HepG2 (cell line): ENCODE measurements at regions not wholly inside any gene's neighbourhood (a gene's known extent, or its start where the extent isn't known, plus 50 kb on each side); places are given as distances from the start of the nearest gene placed in this dataset.

ENCODE experiments used
- ATAC-seq: fragments of 200-7000 bp; cut with Tn5 transposase; 3 replicates; pipeline ENCODE4 v1.9.1; 2020; ENCODE audit warnings: mild to moderate bottlenecking, moderate library complexity
- BruUV-seq: library from RNA; stranded (reverse); fragments of 400-500 nt; replicated peaks from 2 replicates; lab custom pipeline; 2021; lab: Mats Ljungman, UMichigan
- CTCF ChIA-PET: fragments of 300-600 bp; formaldehyde crosslinking; extraction: SDS; loops from one replicate; lab custom pipeline; 2021; ENCODE audit warnings: low total read pairs, inconsistent platforms, low intra/inter-chr PET ratio; lab: Yijun Ruan, JAX
- POLR2A ChIA-PET: fragments of 350-600 bp; sonication (Branson Sonifier 250); formaldehyde crosslinking; loops from one replicate; lab custom pipeline; 2020; ENCODE audit warnings: antibody characterized with exemption, inconsistent platforms; lab: Yijun Ruan, JAX
- DNase-seq: peaks from one replicate; pipeline ENCODE4 v3.0.0-alpha.2; 2015; ENCODE audit warnings: low spot score
- FAIRE-seq: peaks from 3 replicates; lab custom pipeline; 2011; peaks lifted over from hg19 to GRCh38; lab: Jason Lieb, UNC
- H2AFZ ChIP-seq: one replicate; pipeline ENCODE4 v1.6.1; 2011; ENCODE audit warnings: low read length, inconsistent platforms
- H3K27ac ChIP-seq: fragments of 300-600 bp; 3 replicates; pipeline ENCODE4 v1.8.0; 2011; ENCODE audit warnings: mixed run types, mild to moderate bottlenecking, mixed read lengths, low read length, inconsistent platforms; ENCODE audit not compliant: insufficient read depth; ENCODE audit errors: extremely low read length
- H3K27me3 ChIP-seq, 2 experiments: fragments of 200-600 bp in 1 of 2; 2 replicates in 1 of 2; 3 replicates in 1 of 2; pipeline versions ENCODE4 v1.6.0 to v1.8.0; 2011; ENCODE audit warnings: low read length in 2 of 2, mild to moderate bottlenecking in 2 of 2, moderate library complexity in 2 of 2, inconsistent platforms in 1 of 2; ENCODE audit not compliant: insufficient read depth in 2 of 2, control insufficient read depth in 1 of 2
- H3K36me3 ChIP-seq, 2 experiments: fragments of 200-600 bp in 1 of 2; replicated peaks in 1 of 2; 2 replicates in 1 of 2; 3 replicates in 1 of 2; pipeline versions ENCODE4 v1.5.1 to v1.8.0; 2011; ENCODE audit warnings: low read length in 2 of 2, inconsistent platforms in 1 of 2; ENCODE audit not compliant: insufficient read depth in 2 of 2, control insufficient read depth in 1 of 2
- H3K4me1 ChIP-seq: 2 replicates; pipeline ENCODE4 v1.5.1; 2012; ENCODE audit warnings: low read length, inconsistent platforms; ENCODE audit not compliant: insufficient read depth
- H3K4me2 ChIP-seq: 2 replicates; pipeline ENCODE4 v1.6.0; 2011; ENCODE audit warnings: low read depth, low read length, inconsistent platforms
- H3K4me3 ChIP-seq, 3 experiments: fragments of 200-600 bp in 1 of 3; sonication (generic), shearing (Covaris generic) in 1 of 3; replicated peaks in 1 of 3; 2 replicates each; pipeline ENCODE4 v1.5.1; 2011 to 2016; ENCODE audit warnings: low read length in 3 of 3, inconsistent platforms in 2 of 3, low read depth in 2 of 3, mild to moderate bottlenecking in 2 of 3, control low read depth in 1 of 3, mixed read lengths in 1 of 3; ENCODE audit not compliant: insufficient read depth in 1 of 3
- H3K79me2 ChIP-seq: one replicate; pipeline ENCODE4 v1.6.1; 2011; ENCODE audit warnings: low read length, inconsistent platforms; ENCODE audit not compliant: insufficient read depth
- H3K9ac ChIP-seq: 2 replicates; pipeline ENCODE4 v1.6.0; 2011; ENCODE audit warnings: mild to moderate bottlenecking, low read depth, low read length, inconsistent platforms; ENCODE audit not compliant: insufficient read depth
- H3K9me3 ChIP-seq: 2 replicates; pipeline ENCODE4 v1.5.1; 2012; ENCODE audit warnings: mild to moderate bottlenecking, low read length
- H4K20me1 ChIP-seq: 2 replicates; pipeline ENCODE4 v1.6.0; 2011; ENCODE audit warnings: inconsistent platforms, mild to moderate bottlenecking, low read length, moderate library complexity; ENCODE audit not compliant: insufficient read depth
- ATF7 ChIP-seq, 2 experiments: fragments of 450-650 bp in 1 of 2; sonication (generic) in 1 of 2; formaldehyde crosslinking in 1 of 2; IDR thresholded peaks; 2 replicates each; pipeline versions ENCODE4 v1.4.0 to v1.6.1; 2016 to 2020; ENCODE audit warnings: antibody characterized with exemption in 1 of 2, mild to moderate bottlenecking in 1 of 2, missing genetic modification reagents in 1 of 2
- CENPBD1 ChIP-seq: sonication (generic); formaldehyde crosslinking; IDR thresholded peaks from 2 replicates; pipeline ENCODE4 v1.8.0; 2022; ENCODE audit warnings: missing genetic modification reagents, low read depth, mild to moderate bottlenecking, borderline replicate concordance
- CREB1 ChIP-seq, 2 experiments: fragments of 450-650 bp in 1 of 2; IDR thresholded peaks; 2 replicates each; pipeline ENCODE4 v1.6.1; 2016 to 2017; ENCODE audit warnings: control low read depth in 1 of 2, mild to moderate bottlenecking in 1 of 2, missing compliant biosample characterization in 1 of 2, missing genetic modification characterization in 1 of 2
- RFXAP ChIP-seq: sonication (generic); formaldehyde crosslinking; IDR thresholded peaks from 2 replicates; pipeline ENCODE4 v1.4.0; 2020; ENCODE audit warnings: missing genetic modification reagents, borderline replicate concordance
- ZNF431 ChIP-seq: sonication (generic); formaldehyde crosslinking; IDR thresholded peaks from 2 replicates; pipeline ENCODE4 v1.9.0; 2022; ENCODE audit warnings: missing genetic modification reagents, low read depth, mild to moderate bottlenecking, borderline replicate concordance
- WGBS: methylation state at CpG from one replicate; pipeline ENCODE4 v1.1.6; 2017; ENCODE audit warnings: low lambda C conversion rate; 5-methylcytosine and 5-hydroxymethylcytosine counted together
- in situ Hi-C: cut with HindIII; loops from 2 replicates; pipeline ENCODE4 v1.10.0; 2017; ENCODE audit warnings: low pct_unique_long_range_greater_than_20kb; ENCODE audit not compliant: extremely low pct_ligation_motif_present
- intact Hi-C: fragments of 100-400 bp; cut with micrococcal nuclease; formaldehyde crosslinking; loops from one replicate; pipeline ENCODE4 v1.10.0; 2022; ENCODE audit not compliant: unreplicated experiment

GRCh38 chr5:57417971-57418370, 64.6 kb downstream of the ACTBL2 start:
- H3K79me2 ChIP-seq = no peaks in the 10 kb centered on the region
- CTCF ChIA-PET = no interaction called here
- intact Hi-C loops (no loop called here), in situ Hi-C loops (no loop called here)
- FAIRE-seq (no peak), DNase-seq (no peak), ATAC-seq (no peak)
- no peaks in the 10 kb centered on the region; a peak in 1 of 5 replicates for H3K27me3 ChIP-seq
- POLR2A ChIA-PET = no interaction called here
- no peak overlapping the region for H3K27ac ChIP-seq
- H4K20me1 ChIP-seq = no peaks in the 10 kb centered on the region
- 28% methylated on average over 2 of the region's 2 CpGs for WGBS
- no peak overlapping the region for H3K4me3 ChIP-seq
- TF ChIP-seq ZNF431 (CRISPR knock-in tag) = no peak
- H2AFZ ChIP-seq = no peak overlapping the region
- no peak overlapping the region for H3K9ac ChIP-seq
- no peak overlapping the region for H3K4me2 ChIP-seq
- no peaks in the 10 kb centered on the region for H3K4me1 ChIP-seq
- H3K9me3 ChIP-seq = no peaks in the 10 kb centered on the region
- no TSS peak for BruUV-seq
- no peaks in the 10 kb centered on the region for H3K36me3 ChIP-seq

GRCh38 chr5:57417320-57417719, 65.3 kb downstream of the ACTBL2 start:
- H3K36me3 ChIP-seq = no peaks in the 10 kb centered on the region
- DNase-seq (no peak), ATAC-seq (no peak), FAIRE-seq (no peak)
- intact Hi-C loops = no loop called here
- H3K4me2 ChIP-seq = no peak overlapping the region
- H2AFZ ChIP-seq = no peak overlapping the region
- no peaks in the 10 kb centered on the region for H4K20me1 ChIP-seq
- no peak overlapping the region for H3K9ac ChIP-seq
- 0% methylated on average over 1 of the region's 6 CpGs for WGBS
- H3K9me3 ChIP-seq = no peaks in the 10 kb centered on the region
- ChIA-PET POLR2A (no interaction called here), CTCF (no interaction called here)
- no peak overlapping the region for H3K27ac ChIP-seq
- H3K4me3 ChIP-seq = no peak overlapping the region
- BruUV-seq = no TSS peak
- H3K79me2 ChIP-seq = no peaks in the 10 kb centered on the region
- in situ Hi-C loops = no loop called here
- H3K4me1 ChIP-seq = no peaks in the 10 kb centered on the region
- H3K27me3 ChIP-seq = no peaks in the 10 kb centered on the region
- no peak for TF ChIP-seq RFXAP (CRISPR knock-in tag)
- TF ChIP-seq ATF7 (IDR thresholded peaks at IDR 0.05) = peak; percentile 52; the same call in 1 of the 2 replicates
- TF ChIP-seq ATF7 (CRISPR knock-in tag; IDR thresholded peaks at IDR 0.05) = no peak
- peak; percentile 86 for TF ChIP-seq CREB1 (IDR thresholded peaks at IDR 0.05)
- no peak for TF ChIP-seq CREB1 (CRISPR knock-in tag; IDR thresholded peaks at IDR 0.05)
- no peak for TF ChIP-seq CENPBD1 (CRISPR knock-in tag)
